ENCODE measurements at regions not wholly inside any gene's neighbourhood (a gene's known extent, or its start where the extent isn't known, plus 50 kb on each side); places are given as distances from the start of the nearest gene placed in this dataset.
"Not testable (repeated sequence)": the region's sequence is repeated elsewhere in the genome, so short reads cannot be mapped to it uniquely, and the experiment has no call there.

GRCh38 chr7:19954166-19954565 is 180.7 kb upstream of the TMEM196 start:
- DNase-seq (ENCODE audit: low spot score): not testable (repeated sequence)

GRCh38 chr7:19953411-19953810 is 180.0 kb upstream of the TMEM196 start:
- DNase-seq (ENCODE audit: low spot score): not testable (repeated sequence)

GRCh38 chr7:19948160-19948559 is 174.7 kb upstream of the TMEM196 start:
- no peak for DNase-seq (ENCODE audit: low spot score)

GRCh38 chr7:19944363-19945120 is 171.1 kb upstream of the TMEM196 start:
- no peak for DNase-seq (ENCODE audit: low spot score)

GRCh38 chr7:19939746-19940145 is 166.3 kb upstream of the TMEM196 start:
- DNase-seq (ENCODE audit: low spot score): no peak

GRCh38 chr7:19932549-19933249 is 159.3 kb upstream of the TMEM196 start:
- no peak for DNase-seq (ENCODE audit: low spot score)

- DNase-seq (ENCODE audit: low spot score): no peak
Measured at GRCh38 chr7:19930851-19931250, 157.4 kb upstream of the TMEM196 start.

- DNase-seq (ENCODE audit: low spot score): no peak
Measured at GRCh38 chr7:19930051-19930450, 156.6 kb upstream of the TMEM196 start.

GRCh38 chr7:19928247-19928646 is 154.8 kb upstream of the TMEM196 start:
- no peak for DNase-seq (ENCODE audit: low spot score)

GRCh38 chr7:19920705-19921104 is 147.3 kb upstream of the TMEM196 start:
- DNase-seq (ENCODE audit: low spot score): no peak

GRCh38 chr7:19920166-19920565 is 146.7 kb upstream of the TMEM196 start:
- DNase-seq (ENCODE audit: low spot score): no peak

GRCh38 chr7:19919261-19920095 is 146.1 kb upstream of the TMEM196 start:
- no peak for DNase-seq (ENCODE audit: low spot score)

GRCh38 chr7:19916046-19916445 is 142.6 kb upstream of the TMEM196 start:
- DNase-seq (ENCODE audit: low spot score): no peak

- no peak for DNase-seq (ENCODE audit: low spot score)
Measured at GRCh38 chr7:19915596-19915995, 142.2 kb upstream of the TMEM196 start.

- DNase-seq (ENCODE audit: low spot score): no peak
Measured at GRCh38 chr7:19914866-19915265, 141.4 kb upstream of the TMEM196 start.

- no peak for DNase-seq (ENCODE audit: low spot score)
Measured at GRCh38 chr7:19900118-19900517, 126.7 kb upstream of the TMEM196 start.

- no peak for DNase-seq (ENCODE audit: low spot score)
Measured at GRCh38 chr7:19899529-19899928, 126.1 kb upstream of the TMEM196 start.

- not testable (repeated sequence) for DNase-seq (ENCODE audit: low spot score)
Measured at GRCh38 chr7:19882893-19883292, 109.5 kb upstream of the TMEM196 start.

- no peak for DNase-seq (ENCODE audit: low spot score)
Measured at GRCh38 chr7:19872094-19872493, 98.7 kb upstream of the TMEM196 start.

- no peak for DNase-seq (ENCODE audit: low spot score)
Measured at GRCh38 chr7:19871102-19871501, 97.7 kb upstream of the TMEM196 start.

- no peak for DNase-seq (ENCODE audit: low spot score)
Measured at GRCh38 chr7:19869979-19870378, 96.6 kb upstream of the TMEM196 start.

GRCh38 chr7:19853261-19853832 is 79.9 kb upstream of the TMEM196 start:
- DNase-seq (ENCODE audit: low spot score): no peak
